Stimulated activated naive B cell treated with anti-CD40 and anti-IgM and Interleukin-4, amounts not matched to agents 10 μg/mL and 1 μg/mL and 100 μg/mL, for 72 hours (primary cell): ENCODE measurements at regions not wholly inside any gene's neighbourhood (a gene's known extent, or its start where the extent isn't known, plus 50 kb on each side); places are given as distances from the start of the nearest gene placed in this dataset.

ENCODE experiments used
- ATAC-seq, 2 donors: fragments of 150-1000 bp; cut with Tn5 transposase; replicated peaks; 2 replicates each; pipeline ENCODE4 v1.10.0; 2021; ENCODE audit warnings: moderate library complexity in 1 of 2
- DNase-seq: peaks from one replicate; pipeline ENCODE4 v3.0.0; 2021
- H3K27ac Mint-ChIP-seq: one replicate; pipeline ENCODE4 v1.8.0; 2022; ENCODE audit warnings: mild to moderate bottlenecking, mixed read lengths
- H3K27me3 Mint-ChIP-seq, 2 donors: one replicate each; pipeline ENCODE4 v1.8.0; 2022; ENCODE audit warnings: mixed read lengths in 2 of 2
- H3K36me3 Mint-ChIP-seq, 2 donors: one replicate each; pipeline ENCODE4 v1.8.0; 2022; ENCODE audit warnings: mixed read lengths in 2 of 2, mild to moderate bottlenecking in 1 of 2
- H3K4me1 Mint-ChIP-seq, 2 donors: one replicate each; pipeline ENCODE4 v1.8.0; 2022; ENCODE audit warnings: mixed read lengths in 2 of 2, mild to moderate bottlenecking in 1 of 2
- H3K4me3 Mint-ChIP-seq, 2 donors: one replicate each; pipeline ENCODE4 v1.8.0; 2022; ENCODE audit warnings: mild to moderate bottlenecking in 2 of 2, mixed read lengths in 2 of 2, moderate library complexity in 1 of 2
- H3K9me3 Mint-ChIP-seq, 2 donors: one replicate each; pipeline ENCODE4 v1.8.0; 2022; ENCODE audit warnings: mixed read lengths in 2 of 2, mild to moderate bottlenecking in 1 of 2

GRCh38 chr10:81806842-81807241 is 68.2 kb upstream of the NRG3 start:
- no peak overlapping the region for H3K27ac Mint-ChIP-seq
- H3K4me1 Mint-ChIP-seq, result no peaks in the 10 kb centered on the region
- H3K36me3 Mint-ChIP-seq, result no peaks in the 10 kb centered on the region
- no peaks in the 10 kb centered on the region for H3K27me3 Mint-ChIP-seq
- DNase-seq (no peak), ATAC-seq (no peak)
- H3K4me3 Mint-ChIP-seq, result no peak overlapping the region
- peaks cover 12 to 14% of the 10 kb centered on the region in 2 donors for H3K9me3 Mint-ChIP-seq

- ATAC-seq (no peak), DNase-seq (no peak)
- no peaks in the 10 kb centered on the region for H3K36me3 Mint-ChIP-seq
- no peaks in the 10 kb centered on the region for H3K4me1 Mint-ChIP-seq
- H3K27ac Mint-ChIP-seq, result no peak overlapping the region
- H3K27me3 Mint-ChIP-seq, result no peaks in the 10 kb centered on the region
- no peak overlapping the region for H3K4me3 Mint-ChIP-seq
- peaks cover 2 to 4% of the 10 kb centered on the region in 2 donors for H3K9me3 Mint-ChIP-seq
Observed at GRCh38 chr10:81814842-81815241, 60.2 kb upstream of the NRG3 start.

GRCh38 chr10:81817596-81818170 is 57.3 kb upstream of the NRG3 start:
- Mint-ChIP-seq H3K27me3 (no peaks in the 10 kb centered on the region), H3K4me1 (no peaks in the 10 kb centered on the region), H3K9me3 (peaks cover 1 to 4% of the 10 kb centered on the region in 2 donors), H3K27ac (no peak overlapping the region), H3K4me3 (no peak overlapping the region), H3K36me3 (no peaks in the 10 kb centered on the region)
- DNase-seq (no peak), ATAC-seq (no peak)

GRCh38 chr10:81820418-81820817 is 54.6 kb upstream of the NRG3 start:
- no peaks in the 10 kb centered on the region for H3K4me1 Mint-ChIP-seq
- no peak overlapping the region for H3K27ac Mint-ChIP-seq
- H3K4me3 Mint-ChIP-seq, result no peak overlapping the region
- peaks cover 1 to 4% of the 10 kb centered on the region in 2 donors for H3K9me3 Mint-ChIP-seq
- DNase-seq (no peak), ATAC-seq (peak; percentile 67 to 73)
- no peaks in the 10 kb centered on the region for H3K36me3 Mint-ChIP-seq
- H3K27me3 Mint-ChIP-seq, result no peaks in the 10 kb centered on the region
